Erythroblast (primary cell): ENCODE measurements at regions not wholly inside any gene's neighbourhood (a gene's known extent, or its start where the extent isn't known, plus 50 kb on each side); places are given as distances from the start of the nearest gene placed in this dataset.

Experiments used
- DNase-seq, 2 experiments: peaks; one replicate each; lab custom pipeline; 2025; lab: John Stamatoyannopoulos, UW
- GATA1 ChIP-seq: IDR thresholded peaks from 2 replicates; pipeline ENCODE4 v1.6.1; 2011; ENCODE audit warnings: low read depth, mild to moderate bottlenecking, control low read depth, low read length, moderate library complexity
- POLR2A ChIP-seq: IDR thresholded peaks from 2 replicates; pipeline ENCODE4 v1.6.1; 2011; ENCODE audit warnings: mild to moderate bottlenecking, low read length

DNA sequence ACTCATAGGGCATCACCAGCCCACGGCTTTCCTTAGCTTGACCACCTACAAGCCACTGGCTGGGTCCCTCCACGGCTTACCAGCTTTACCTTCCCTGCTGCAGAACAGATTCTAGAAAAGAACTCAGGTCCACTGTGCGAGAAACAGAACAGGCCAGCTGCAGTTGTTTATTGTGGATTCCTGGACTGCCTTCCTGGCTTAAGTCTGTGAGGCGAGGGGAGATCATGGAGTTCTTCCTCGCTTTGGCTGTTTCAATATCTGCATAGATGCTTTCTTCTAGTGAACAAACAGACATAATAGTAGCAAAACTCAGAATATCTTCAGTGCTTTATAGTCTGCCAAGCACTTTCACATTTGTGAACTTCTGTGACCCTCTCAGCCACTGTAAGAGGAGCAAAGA lies 162.9 kb upstream of the HABP2 start:
- DNase-seq = no peak
- TF ChIP-seq POLR2A (no peak), GATA1 (no peak)

DNA sequence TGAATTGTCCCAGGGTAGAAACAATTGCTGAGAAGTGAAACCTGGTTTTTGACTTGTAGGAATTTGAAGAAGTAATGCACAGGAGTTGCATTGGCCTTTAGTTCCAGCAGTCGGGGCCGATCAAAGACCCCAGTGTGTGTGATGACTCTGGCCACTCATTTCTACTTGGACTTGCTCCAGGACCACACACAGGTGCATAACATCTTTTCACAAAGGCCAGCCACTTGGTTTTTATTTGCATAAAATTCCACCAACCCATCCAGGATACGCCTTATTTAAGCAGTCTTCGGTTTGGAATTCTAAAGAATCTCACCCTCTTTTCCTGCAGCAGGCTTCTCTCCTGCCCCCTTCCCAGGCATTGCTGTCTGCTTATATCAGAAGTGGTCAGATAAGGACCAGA lies 162.0 kb upstream of the HABP2 start:
- TF ChIP-seq GATA1 = no peak
- TF ChIP-seq POLR2A = no peak

DNA sequence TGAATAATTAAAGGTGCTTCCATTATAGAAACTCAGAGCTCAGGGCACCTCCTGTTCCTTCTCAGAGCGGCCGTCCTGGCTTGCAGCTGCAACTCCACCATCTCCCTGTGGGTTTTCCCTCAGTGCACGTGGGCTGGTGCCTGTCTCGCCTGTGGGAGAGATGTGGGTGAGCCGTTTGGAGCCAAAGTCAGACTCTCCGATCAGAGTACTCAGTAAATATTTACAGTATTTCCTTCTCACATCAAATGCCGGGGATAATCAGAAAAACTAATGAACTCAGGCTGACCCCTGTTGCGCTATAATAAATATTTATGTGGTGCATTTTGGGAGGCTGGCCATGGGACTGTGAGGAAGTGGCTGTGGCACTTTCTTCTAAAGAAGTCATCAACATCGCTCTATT lies 155.8 kb upstream of the HABP2 start:
- no peak for TF ChIP-seq POLR2A
- TF ChIP-seq GATA1 = no peak
- no peak for DNase-seq

More for the DNA sequence above, 162.0 kb upstream of the HABP2 start:
- no peak for DNase-seq

DNA sequence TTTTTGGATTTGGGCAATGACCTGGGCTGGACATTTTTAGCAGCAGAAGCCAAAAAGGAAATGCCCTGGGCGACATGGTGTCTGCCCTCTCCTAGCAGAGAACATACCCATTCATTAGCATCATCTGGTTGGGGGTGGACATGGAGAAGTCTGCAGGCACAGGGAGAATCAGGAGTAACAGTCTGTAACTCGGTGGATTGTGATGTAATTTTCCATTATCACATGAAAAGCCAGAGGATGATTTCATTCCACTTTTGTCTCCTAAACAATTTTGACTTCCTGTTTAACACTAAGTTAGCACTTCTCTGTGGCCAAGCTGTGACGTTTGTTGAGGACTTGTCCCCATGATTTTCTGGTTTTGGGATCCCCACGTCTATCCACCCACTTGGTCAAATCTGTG lies 153.8 kb upstream of the HABP2 start:
- TF ChIP-seq GATA1 = no peak
- TF ChIP-seq POLR2A = no peak
- no peak for DNase-seq

DNA sequence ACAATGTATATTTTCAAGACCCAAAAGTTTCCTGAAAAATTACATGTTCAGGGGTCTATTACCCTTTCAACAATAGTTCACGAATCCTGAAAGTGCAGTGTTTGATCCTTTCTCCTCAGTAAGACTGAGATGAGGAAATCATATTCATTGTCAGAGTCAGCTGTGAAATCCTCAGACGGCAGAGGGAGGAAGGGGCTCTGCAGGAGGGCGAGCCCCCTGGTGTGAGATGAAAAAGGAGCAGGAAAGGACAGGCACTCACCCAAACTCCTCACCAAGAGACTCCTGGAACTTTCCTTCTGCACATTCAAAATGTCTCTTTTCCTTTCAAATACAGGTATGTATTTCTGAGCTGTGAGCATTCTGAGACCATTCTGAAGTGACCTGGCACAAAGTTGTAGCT lies 150.3 kb upstream of the HABP2 start:
- TF ChIP-seq POLR2A (no peak), GATA1 (no peak)
- DNase-seq = no peak

DNA sequence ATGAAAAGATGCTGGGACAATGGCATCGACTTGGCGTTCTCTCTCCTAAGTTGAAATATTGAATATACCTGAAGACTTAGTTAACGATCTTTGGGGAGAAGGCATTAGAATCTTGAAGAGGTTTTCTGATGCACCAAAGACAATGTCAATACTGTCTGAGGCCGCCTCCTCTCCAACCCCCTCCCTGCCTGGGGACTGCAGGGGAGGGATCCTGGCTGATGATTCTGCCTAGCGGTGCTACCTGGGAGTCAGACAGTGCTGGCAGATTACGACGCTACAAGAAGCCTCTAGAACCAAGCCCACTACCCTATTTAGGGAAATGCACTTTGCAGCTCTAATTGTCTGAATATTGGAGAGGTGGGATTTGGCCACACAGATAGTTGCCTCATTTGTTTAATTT lies 145.6 kb upstream of the HABP2 start:
- DNase-seq = no peak
- TF ChIP-seq POLR2A = no peak
- TF ChIP-seq GATA1 = no peak

DNA sequence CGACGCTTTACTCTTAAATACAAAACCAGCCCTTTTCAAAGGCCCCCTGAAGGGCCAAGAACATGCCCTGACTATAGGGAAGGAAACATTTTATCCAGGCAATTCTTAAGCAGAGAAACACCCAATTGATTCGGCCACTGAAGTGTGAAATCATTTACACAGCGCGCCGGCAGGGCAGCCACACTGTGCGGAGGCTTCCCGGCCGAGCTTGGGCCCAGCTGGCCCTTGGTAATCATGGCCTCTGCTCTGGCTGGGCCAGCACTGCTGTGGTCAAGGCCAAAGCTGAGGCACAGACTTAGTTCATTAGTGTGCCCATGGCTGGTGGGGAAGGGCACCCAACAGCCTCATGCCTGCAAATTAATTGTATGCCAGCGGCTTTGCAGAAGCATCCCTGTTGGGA lies 143.7 kb upstream of the HABP2 start:
- TF ChIP-seq GATA1 (no peak), POLR2A (no peak)
- no peak for DNase-seq

DNA sequence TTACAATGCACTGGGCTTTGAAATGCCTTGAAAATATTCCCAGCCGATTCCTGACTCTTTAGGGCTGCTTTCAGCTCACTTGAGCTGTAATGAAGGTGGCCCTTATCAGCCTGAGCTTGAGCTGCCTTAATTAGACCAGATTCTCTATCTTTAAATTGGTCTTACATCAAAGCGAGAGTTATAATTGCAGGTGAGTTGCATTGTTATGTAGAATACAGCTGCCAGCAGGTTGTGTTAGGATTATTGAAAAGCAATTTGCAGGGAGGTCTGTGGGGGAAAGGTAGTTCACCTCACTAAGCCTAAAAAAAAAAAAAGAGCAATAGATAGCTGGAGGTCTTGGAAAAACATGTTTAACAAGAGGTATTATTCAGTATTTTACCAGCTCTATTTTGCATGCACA lies 142.2 kb upstream of the HABP2 start:
- no peak for TF ChIP-seq GATA1
- no peak for DNase-seq

DNA sequence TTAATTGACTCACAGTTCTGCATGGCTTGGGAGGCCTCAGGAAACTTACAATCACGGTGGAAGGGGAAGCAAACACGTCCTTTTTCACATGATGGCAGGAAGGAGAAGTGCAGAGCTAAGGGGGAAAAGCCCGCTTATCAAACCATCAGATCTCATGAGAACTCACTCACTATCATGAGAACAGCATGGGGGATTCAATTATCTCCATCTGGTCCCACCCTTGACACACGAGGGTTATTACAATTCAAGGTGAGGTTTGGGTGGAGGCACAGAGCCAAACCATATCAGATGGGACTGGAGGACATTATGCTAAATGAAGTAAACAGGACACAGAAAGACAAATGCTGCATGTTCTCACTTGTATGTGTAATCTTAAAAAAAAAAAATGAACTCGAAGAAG lies 141.4 kb upstream of the HABP2 start:
- no peak for DNase-seq
- TF ChIP-seq POLR2A (no peak), GATA1 (no peak)

DNA sequence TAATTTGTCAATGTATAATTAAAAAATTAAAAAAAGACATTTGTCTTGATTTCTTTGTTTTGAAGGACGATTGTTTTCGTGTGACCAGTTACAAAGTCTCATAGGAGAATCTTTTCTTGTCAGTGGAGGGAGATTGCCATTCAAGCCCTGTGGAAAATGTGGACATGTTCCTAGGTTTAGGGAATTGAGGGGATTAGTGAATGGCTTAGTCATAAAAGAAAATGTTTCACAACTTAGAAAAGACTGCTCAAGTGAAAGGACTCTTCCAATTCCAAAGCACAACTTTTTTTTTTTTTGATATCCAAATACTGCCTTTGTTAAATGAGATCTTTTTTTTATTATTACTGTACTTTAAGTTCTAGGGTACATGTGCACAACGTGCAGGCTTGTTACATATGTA lies 140.7 kb upstream of the HABP2 start:
- TF ChIP-seq GATA1 = no peak
- TF ChIP-seq POLR2A = no peak
- no peak for DNase-seq

DNA sequence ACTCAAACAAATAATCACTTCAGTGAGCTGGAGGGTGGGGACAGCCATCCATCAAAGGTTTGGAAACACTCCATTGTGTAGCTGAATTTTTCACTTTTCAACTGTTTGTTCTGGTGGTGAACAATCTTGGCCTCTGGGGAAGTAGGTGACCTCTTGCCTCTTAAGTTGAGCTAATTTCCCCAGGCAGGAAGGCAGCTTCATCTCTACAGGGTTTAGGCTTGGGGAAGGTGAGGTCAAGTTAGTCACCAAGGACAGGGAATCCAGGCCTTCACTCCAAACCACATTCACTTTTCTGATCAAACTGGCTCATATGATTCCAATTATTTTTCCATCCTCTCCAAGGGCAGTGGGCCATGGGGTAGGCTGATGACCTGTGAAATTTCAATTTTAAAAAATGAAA lies 138.3 kb upstream of the HABP2 start:
- no peak for TF ChIP-seq POLR2A
- no peak for TF ChIP-seq GATA1
- DNase-seq = no peak

DNA sequence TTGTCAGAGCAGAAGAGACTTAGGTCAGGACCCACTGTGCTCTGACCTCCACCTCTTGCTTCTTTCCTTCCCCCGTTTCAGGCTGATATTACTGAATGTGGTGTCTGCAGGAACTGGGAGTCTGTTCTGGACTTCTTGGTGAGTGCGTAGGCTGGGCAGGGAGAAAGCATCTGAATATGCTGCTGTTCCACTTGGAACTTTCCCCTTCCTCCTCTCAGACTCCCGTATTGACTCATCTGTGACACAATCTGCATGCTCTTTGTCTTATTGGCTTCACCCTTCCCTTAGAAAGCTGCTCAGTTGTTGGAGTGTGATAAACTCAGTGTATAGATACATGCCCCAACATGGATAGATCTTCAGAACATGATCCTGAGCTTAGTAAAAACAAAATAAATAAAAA lies 137.6 kb upstream of the HABP2 start:
- TF ChIP-seq POLR2A = no peak
- DNase-seq = no peak

DNA sequence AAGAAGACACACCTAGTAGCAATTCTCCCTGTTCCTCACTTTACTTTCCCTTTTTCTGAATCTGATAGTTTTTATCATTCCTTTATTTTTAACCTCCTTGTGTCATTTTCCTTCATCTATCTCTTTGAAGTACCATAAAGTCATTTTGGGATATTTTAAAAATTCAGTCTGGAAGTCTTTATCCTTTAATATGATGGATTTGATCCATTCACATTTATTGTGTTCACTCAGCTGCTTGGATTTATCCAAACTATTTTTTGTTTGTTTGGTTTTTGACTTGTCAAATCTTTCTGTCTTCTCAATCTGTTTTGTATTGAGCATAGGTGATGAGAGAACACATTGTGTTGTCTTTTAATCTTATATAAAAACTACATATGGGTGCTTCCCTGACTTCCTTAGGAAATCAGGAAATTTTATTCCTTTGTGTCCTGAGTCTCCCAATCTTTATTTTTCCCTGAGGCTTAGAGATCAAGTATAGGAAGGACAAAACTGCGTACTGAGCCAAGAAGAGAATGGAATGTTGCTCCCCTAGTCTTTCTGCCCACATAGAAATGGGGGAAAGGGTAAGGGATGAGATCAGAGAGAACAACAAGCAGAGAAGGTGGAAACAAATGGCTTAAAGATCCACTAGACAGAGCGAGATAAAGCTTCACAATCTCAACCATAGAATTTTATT lies 132.7 kb upstream of the HABP2 start:
- DNase-seq = no peak
- no peak for TF ChIP-seq GATA1
- TF ChIP-seq POLR2A = no peak

DNA sequence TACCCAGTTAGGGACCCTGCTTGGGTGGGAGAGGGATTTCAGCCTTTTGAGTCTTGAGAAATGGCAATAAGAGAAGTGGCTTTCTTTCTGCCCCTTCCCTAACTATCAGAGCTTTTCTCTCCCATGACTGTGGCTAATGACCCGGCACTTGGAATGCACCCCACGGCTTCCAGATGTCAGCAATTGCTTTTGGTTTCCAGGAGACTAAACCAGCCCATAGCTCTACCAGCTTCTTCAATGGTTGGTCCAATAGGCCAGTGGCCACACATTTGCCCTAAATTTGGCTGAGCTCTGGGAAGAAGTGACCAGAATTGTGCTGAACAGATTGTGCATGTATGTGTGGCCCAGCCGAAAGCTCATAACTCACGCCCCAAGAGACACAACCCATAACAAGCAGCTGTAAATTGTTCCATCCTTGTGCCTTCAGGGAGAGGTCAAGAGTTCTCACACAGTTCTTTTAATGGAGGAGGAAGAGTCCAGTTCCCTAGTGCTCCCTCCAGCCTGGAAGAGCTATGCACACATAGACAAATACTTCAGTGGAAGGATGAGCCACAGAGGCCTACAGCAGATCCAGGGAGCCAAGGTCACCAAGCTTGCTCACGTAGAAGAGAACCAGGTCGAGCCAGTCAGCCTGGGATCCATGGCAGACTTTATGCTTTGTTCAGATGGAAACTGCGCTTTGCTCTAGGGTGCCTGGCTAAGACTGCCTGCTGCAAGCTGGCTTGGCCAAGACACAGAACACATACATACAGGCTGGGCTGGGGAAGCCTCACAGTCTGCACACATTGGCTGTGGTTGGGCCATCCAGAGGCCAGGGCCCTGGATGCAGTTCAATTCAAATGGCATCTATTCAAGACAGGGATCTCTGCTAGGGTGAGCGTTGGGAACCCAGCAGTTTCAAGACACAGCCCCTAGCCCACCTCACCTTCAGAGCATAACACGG lies 131.8 kb upstream of the HABP2 start:
- TF ChIP-seq POLR2A (no peak), GATA1 (no peak)

More for the DNA sequence above, 131.8 kb upstream of the HABP2 start:
- DNase-seq = no peak
